GM12878 (cell line): ENCODE measurements at regions not wholly inside any gene's neighbourhood (a gene's known extent, or its start where the extent isn't known, plus 50 kb on each side); places are given as distances from the start of the nearest gene placed in this dataset.

Experiments used
- BCLAF1 ChIP-seq: fragments of 450-650 bp; IDR thresholded peaks from 2 replicates; pipeline ENCODE4 v1.6.1; 2017; ENCODE audit warnings: antibody characterized with exemption, mild to moderate bottlenecking, moderate library complexity
- CREM ChIP-seq: IDR thresholded peaks from 2 replicates; pipeline ENCODE4 v1.6.1; 2014; ENCODE audit warnings: antibody characterized with exemption, low read depth
- ETV6 ChIP-seq, 2 experiments: fragments of 450-650 bp in 1 of 2; IDR thresholded peaks in 1 of 2; conservative IDR thresholded peaks in 1 of 2; 2 replicates each; pipeline ENCODE4 v1.6.1; 2014; ENCODE audit warnings: antibody characterized with exemption in 1 of 2, borderline replicate concordance in 1 of 2, low read depth in 1 of 2, mild to moderate bottlenecking in 1 of 2, moderate library complexity in 1 of 2
- KAT2A ChIP-seq: conservative IDR thresholded peaks from 2 replicates; pipeline ENCODE4 v1.6.1; 2011; ENCODE audit warnings: low read depth, low read length; ENCODE audit not compliant: control insufficient read depth
- MTA3 ChIP-seq: IDR thresholded peaks from 2 replicates; pipeline ENCODE4 v1.6.1; 2012; ENCODE audit warnings: low read length, inconsistent platforms, borderline replicate concordance
- NFXL1 ChIP-seq: fragments of 450-650 bp; IDR thresholded peaks from 2 replicates; pipeline ENCODE4 v1.6.1; 2017; ENCODE audit warnings: antibody characterized with exemption, mild to moderate bottlenecking, borderline replicate concordance
- NKRF ChIP-seq: fragments of 450-650 bp; conservative IDR thresholded peaks from 2 replicates; pipeline ENCODE4 v1.6.1; 2017; ENCODE audit warnings: mild to moderate bottlenecking, moderate library complexity
- POLR2AphosphoS5 ChIP-seq: IDR thresholded peaks from 2 replicates; pipeline ENCODE4 v1.6.1; 2011; ENCODE audit warnings: mild to moderate bottlenecking, low read length, inconsistent platforms
- ZBTB33 ChIP-seq: fragments of 450-650 bp; IDR thresholded peaks from 2 replicates; pipeline ENCODE4 v1.6.1; 2017; ENCODE audit warnings: mild to moderate bottlenecking
- ZNF687 ChIP-seq: fragments of 450-650 bp; IDR thresholded peaks from 2 replicates; pipeline ENCODE4 v1.6.1; 2017; ENCODE audit warnings: mild to moderate bottlenecking, moderate library complexity
- ZSCAN29 ChIP-seq: fragments of 450-650 bp; IDR thresholded peaks from 2 replicates; pipeline ENCODE4 v1.6.1; 2017; ENCODE audit warnings: mild to moderate bottlenecking, moderate library complexity

- TF ChIP-seq ZNF687 = no peak
- no peak for TF ChIP-seq KAT2A
- no peak for TF ChIP-seq ZSCAN29
- no peak for TF ChIP-seq POLR2AphosphoS5
- TF ChIP-seq ZBTB33 = no peak
- TF ChIP-seq MTA3 = no peak
- TF ChIP-seq CREM = no peak
- no peak for TF ChIP-seq NKRF
- TF ChIP-seq NFXL1 = no peak
- no peak for TF ChIP-seq ETV6 (conservative IDR thresholded peaks at IDR 0.05 in 1 of 2, IDR thresholded peaks at IDR 0.05 in 1 of 2; ENCODE audit: borderline replicate concordance in 1 of 2, low read depth in 1 of 2)
- TF ChIP-seq BCLAF1 = no peak
Measured at GRCh38 chr9:7976856-7977255, 177.3 kb upstream of the DMAC1 start (continued).
